Lower leg skin (tissue), 3 donors: ENCODE measurements at regions not wholly inside any gene's neighbourhood (a gene's known extent, or its start where the extent isn't known, plus 50 kb on each side); places are given as distances from the start of the nearest gene placed in this dataset.

Experiments
- CTCF ChIP-seq, 3 donors: fragments of 450-650 bp; IDR thresholded peaks; one replicate each; pipeline ENCODE4 v1.5.1; 2016; ENCODE audit warnings: antibody characterized with exemption in 3 of 3, mild to moderate bottlenecking in 3 of 3, moderate library complexity in 2 of 3
- POLR2A ChIP-seq, 2 donors: fragments of 450-650 bp; IDR thresholded peaks; one replicate each; pipeline ENCODE4 v1.6.1; 2016 to 2017; ENCODE audit warnings: antibody characterized with exemption in 2 of 2, mild to moderate bottlenecking in 1 of 2, moderate library complexity in 1 of 2

GRCh38 chrX:45862801-45863200, 662.1 kb upstream of the DIPK2B start:
- no peak for TF ChIP-seq CTCF (IDR thresholded peaks at IDR 0.05)
- no peak for TF ChIP-seq POLR2A (IDR thresholded peaks at IDR 0.05)
